GM21786 (cell line): ENCODE measurements at regions not wholly inside any gene's neighbourhood (a gene's known extent, or its start where the extent isn't known, plus 50 kb on each side); places are given as distances from the start of the nearest gene placed in this dataset.

ENCODE experiments used
- ATAC-seq: cut with Tn5 transposase; IDR thresholded peaks from one replicate; pipeline ENCODE4 v1.9.1; 2021; ENCODE audit not compliant: unreplicated experiment

GRCh38 chr22:22799561-22799960, 88.1 kb upstream of the IGLL5 start:
- no peak for ATAC-seq

GRCh38 chr22:22800716-22801115, 86.9 kb upstream of the IGLL5 start:
- no peak for ATAC-seq

DNA sequence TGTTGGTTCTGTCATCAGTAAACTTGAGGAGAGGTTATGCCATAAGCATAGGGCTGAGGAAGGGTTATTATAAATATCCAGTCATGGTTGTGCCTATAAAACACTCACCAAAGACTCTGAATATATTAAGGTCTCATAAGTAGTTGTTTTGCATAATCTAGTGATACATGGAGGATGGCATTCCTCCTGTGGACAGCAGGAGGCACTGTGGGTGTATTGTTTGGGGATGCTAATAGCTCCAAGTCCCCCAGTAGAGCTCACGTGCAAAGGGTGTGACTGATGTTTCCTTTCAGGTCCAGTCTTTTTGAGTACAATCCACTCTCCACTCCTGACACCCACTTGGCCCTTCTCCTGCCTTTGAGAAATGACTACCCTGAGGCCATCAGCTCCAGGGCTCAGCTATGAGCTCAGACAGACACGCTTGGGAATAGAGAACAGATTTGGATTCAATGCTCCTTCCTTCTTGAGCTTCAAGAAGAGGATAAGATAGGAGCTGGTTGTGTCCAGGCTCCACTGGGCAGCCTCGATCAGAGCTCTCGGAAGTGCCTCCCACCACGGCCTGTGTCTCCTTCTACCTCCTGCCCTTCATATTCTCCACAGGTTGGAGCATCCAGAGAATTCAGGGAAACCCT, 85.2 kb upstream of the IGLL5 start:
- no peak for ATAC-seq

- no peak for ATAC-seq
Observed at GRCh38 chr22:22803285-22803853, 84.2 kb upstream of the IGLL5 start.

- ATAC-seq = no peak
Observed at GRCh38 chr22:22810018-22810427, 77.6 kb upstream of the IGLL5 start.

GRCh38 chr22:22810471-22810870, 77.1 kb upstream of the IGLL5 start:
- ATAC-seq = no peak

DNA sequence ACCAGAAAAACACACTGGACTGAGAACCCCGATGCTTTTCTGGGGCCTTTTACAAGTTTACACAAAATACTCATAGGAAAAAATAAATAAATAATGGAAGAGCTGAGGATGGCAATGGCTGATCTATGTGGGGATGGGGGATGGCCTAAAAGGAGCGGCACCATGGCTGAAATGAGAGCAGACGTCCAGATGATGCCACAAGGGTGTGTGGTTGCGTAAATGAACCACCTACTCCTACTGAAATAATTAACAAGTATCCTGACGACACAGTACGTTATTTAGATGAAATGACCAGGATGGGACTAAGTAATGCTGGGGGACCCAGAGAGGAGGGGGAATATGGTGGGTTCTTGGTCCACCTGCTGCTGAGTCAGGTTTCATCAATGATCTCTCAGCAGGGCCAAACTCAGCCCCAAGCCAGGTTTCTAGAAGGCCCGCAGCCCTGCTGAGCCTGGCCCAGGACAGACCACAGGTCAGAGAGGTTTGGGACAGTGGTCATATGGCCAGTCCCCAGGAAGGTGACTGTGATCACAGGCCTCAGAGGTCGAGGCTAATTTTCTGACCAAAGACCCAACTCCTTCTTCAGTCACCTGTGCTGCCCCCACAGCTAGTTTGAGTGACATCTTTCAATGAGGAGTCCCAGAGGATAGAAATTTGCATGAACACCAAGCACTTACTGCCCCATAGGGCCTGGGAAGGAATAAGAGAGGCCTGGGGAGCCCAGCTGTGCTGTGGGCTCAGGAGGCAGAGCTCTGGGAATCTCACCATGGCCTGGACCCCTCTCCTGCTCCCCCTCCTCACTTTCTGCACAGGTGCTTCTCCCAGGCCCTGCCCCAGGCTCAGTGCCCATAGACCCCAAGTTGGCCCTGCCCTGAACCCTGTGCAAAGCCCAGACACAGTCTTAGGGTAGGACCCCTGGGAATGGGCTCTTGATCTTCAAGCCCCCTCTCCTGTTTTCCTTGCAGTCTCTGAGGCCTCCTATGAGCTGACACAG, 76.3 kb upstream of the IGLL5 start:
- no peak for ATAC-seq

GRCh38 chr22:22812031-22812905, 75.3 kb upstream of the IGLL5 start:
- no peak for ATAC-seq

DNA sequence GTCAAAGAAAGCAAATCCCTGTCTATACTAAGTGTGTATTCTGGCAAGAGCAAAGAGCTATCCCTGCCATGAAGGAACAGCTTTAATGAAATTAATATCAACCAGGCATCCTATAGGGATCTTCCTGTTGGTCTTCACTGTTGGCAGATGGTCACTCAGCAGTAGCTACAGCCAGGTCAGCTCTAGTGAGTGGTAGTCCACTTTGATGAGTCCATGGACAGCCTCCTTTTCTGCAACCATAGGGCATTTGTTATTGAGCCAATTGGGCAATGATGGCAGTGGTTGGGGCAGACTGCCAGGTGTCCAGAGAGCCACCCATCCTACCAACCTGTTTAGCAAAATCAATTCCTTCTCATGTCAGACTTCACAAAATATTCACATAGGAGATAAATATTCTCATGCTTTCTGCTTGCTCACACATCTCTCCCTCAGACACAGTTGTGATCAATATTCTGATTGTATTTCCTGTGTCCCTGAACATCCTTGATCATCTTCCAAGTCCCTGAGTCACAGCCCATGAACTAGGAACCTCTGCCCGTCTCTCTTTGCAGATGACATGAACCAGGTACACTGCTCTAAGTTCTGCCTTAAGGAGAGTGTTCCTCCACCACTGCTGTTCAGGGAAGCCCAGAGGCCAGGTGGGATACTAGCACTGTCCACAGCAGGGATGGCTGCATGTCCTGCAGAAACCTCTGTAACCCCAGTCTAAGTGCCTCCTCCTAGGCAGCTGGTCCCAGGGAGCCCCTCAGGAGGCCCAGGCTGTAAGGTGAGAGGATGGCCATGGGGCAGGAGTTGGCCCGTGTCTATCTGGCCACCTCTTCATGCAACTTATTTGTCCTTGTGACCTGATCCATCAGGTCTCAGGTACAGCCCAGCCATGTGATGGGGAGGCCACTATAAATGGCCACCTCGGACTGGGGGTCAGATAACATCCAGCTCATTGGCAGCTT, 74.2 kb upstream of the IGLL5 start:
- no peak for ATAC-seq

DNA sequence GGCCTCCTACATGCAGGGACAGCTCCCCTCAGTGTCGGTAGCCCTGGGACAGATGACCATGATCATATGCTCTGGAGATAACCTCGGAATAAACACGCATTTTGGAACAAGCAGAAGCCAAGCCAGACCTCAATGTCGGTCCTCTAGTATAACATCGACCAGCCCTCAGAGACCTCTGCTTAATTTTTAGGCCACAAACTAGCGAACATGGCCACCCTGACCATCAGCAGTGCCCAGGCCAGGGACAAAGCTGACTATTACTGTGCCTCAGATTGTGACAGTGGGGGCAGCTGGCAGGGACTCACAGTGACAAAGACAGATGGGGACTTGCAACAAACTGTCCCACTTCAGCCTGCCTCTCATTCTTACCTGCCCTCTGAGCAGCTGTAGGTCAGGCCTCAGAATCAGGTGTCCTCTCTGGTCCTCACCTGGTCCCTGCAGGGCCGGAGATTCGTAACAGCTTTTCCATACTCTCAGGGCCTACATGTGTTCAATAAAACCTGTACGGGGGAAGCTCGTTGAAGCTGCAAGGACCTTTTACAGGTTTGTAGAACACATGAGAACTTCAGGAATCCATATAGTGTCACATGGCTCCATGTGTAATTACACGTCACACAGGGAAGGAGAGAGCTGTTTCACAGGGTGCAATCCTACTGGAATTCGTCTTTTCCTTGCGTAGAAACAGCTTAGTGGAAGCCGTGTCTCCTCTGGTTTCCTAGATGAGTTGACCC, 72.8 kb upstream of the IGLL5 start:
- ATAC-seq = no peak

GRCh38 chr22:22815397-22816170, 72.0 kb upstream of the IGLL5 start:
- ATAC-seq = no peak

DNA sequence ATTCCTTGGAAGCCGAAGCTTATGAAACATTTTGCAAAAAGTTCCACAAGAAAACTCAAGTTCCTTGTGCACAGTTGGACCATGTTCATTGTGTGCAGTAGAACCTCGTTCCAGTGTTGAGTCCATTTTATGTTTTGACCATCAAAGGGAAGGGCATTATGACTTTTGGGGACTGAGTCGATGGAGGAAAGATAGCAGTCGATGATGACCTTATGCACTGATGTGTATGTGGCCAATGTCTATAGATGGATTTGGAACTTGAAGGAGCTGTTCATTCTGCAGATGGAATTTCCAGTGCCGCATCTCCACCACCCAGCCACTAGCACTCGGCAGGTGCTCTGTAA, 71.5 kb upstream of the IGLL5 start:
- ATAC-seq = no peak

DNA sequence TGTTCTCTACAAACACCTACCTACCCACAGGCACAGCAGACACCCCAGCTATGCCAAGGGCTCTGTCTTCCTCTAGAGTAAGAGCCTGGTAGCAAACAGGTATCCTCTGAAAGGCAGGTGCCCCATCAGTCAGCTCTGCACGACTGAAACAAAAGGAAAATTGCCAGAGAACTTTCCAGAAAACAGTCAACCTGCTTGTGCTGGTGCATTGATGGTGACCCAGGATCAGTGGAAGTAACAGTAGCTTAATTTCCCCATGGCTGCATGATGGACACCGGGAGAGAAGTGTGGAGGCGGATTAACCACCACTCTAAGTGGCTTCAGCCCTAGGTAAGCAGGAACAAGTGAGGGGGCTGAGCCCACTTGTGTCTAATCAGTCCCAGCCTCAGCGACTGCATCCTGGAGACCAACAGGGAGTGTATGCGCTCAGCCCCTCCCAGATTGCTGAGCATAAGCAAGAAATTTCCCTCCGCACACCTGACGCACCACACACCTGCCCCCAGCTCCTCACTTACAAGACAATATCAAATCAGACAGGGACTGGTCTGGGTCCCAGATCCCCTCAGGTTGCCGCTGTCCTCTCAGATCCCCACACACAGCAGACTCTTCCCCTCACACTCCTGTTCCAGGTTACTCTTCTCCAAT, 70.7 kb upstream of the IGLL5 start:
- ATAC-seq = no peak

- no peak for ATAC-seq
Observed at GRCh38 chr22:22817468-22818201, 70.0 kb upstream of the IGLL5 start.

DNA sequence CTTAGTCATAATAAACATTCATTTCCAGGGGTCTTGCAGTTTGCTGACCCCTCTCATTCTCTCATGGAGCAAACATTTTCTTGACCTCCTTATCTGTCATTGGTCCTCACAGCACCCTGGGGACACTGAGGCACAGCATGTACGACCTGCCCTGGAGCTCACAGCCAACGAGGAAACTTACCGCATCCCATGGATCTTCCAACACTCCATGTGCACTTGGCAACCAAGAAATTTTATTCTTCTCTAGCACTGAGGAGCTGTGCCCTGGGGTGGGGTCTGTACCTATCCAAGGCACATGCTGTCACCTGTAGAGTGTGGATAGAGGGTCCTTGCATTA, 69.4 kb upstream of the IGLL5 start:
- no peak for ATAC-seq

DNA sequence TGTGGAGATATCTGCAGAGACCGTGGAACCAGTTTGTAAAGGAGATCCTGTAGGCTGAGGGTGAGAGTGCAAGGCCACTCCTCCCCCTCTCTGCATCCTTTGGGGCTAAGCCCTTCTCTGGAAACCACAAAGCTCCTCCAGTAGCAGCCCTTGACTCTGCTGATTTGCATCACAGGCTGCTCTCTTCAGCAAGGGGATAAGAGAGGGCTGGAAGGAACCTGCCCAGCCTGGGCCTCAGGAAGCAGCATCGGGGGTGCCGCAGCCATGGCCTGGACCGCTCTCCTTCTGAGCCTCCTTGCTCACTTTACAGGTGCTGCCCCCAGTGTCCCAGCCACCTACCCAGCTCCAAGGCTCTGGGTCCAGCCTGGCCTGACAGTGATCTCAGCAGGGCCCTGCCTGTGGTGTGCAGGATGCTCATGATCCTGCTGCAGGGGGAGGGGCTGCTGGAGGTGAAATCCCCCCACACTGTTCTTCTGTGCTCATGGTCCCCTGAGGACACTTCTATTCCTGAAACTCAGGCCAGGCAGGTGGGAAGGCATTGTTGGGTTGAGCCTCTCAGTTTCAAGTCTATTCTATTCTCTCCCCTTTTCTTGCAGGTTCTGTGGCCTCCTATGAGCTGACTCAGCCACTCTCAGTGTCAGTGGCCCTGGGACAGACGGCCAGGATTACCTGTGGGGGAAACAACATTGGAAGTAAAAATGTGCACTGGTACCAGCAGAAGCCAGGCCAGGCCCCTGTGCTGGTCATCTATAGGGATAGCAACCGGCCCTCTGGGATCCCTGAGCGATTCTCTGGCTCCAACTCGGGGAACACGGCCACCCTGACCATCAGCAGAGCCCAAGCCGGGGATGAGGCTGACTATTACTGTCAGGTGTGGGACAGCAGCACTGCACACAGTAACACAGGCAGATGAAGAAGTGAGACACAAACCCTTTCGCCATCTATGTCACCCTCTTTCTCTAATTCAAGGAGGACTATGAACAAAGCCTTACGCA, 68.5 kb upstream of the IGLL5 start:
- ATAC-seq = no peak
